ENCODE measurements at regions not wholly inside any gene's neighbourhood (a gene's known extent, or its start where the extent isn't known, plus 50 kb on each side); places are given as distances from the start of the nearest gene placed in this dataset.
"Not testable (repeated sequence)": the region's sequence is repeated elsewhere in the genome, so short reads cannot be mapped to it uniquely, and the experiment has no call there.

GRCh38 chr5:12526113-12526512, 621.9 kb upstream of the CTNND2 start:
- no peak for DNase-seq (ENCODE audit: low read depth)
- no peak overlapping the region for H3K4me3 ChIP-seq (ENCODE audit: low read depth, low read length)
- TF ChIP-seq CTCF (IDR thresholded peaks at IDR 0.05; ENCODE audit: low read depth, low read length), result no peak
- TF ChIP-seq MAX (IDR thresholded peaks at IDR 0.05; ENCODE audit: low read depth, low read length), result no peak
- TF ChIP-seq MYC (IDR thresholded peaks at IDR 0.05; ENCODE audit: low read depth, low read length), result no peak

- TF ChIP-seq MYC (IDR thresholded peaks at IDR 0.05; ENCODE audit: low read depth, low read length) (no peak), CTCF (IDR thresholded peaks at IDR 0.05; ENCODE audit: low read depth, low read length) (no peak), MAX (IDR thresholded peaks at IDR 0.05; ENCODE audit: low read depth, low read length) (no peak), POLR2A (IDR thresholded peaks at IDR 0.05; ENCODE audit: extremely low read depth, insufficient read length) (no peak)
- H3K4me3 ChIP-seq (ENCODE audit: low read depth, low read length), result no peak overlapping the region
- no peak for DNase-seq (ENCODE audit: low read depth)
These were observed 617.9 kb upstream of the CTNND2 start for GRCh38 chr5:12522116-12522515.

GRCh38 chr5:12504983-12505382, 600.7 kb upstream of the CTNND2 start:
- H3K4me3 ChIP-seq (ENCODE audit: low read depth, low read length); DNase-seq (ENCODE audit: low read depth): not testable (repeated sequence)

- DNase-seq (ENCODE audit: low read depth), result no peak
- TF ChIP-seq MAX (IDR thresholded peaks at IDR 0.05; ENCODE audit: low read depth, low read length), result no peak
- no peak for TF ChIP-seq CTCF (IDR thresholded peaks at IDR 0.05; ENCODE audit: low read depth, low read length)
- TF ChIP-seq MYC (IDR thresholded peaks at IDR 0.05; ENCODE audit: low read depth, low read length), result no peak
- TF ChIP-seq POLR2A (IDR thresholded peaks at IDR 0.05; ENCODE audit: extremely low read depth, insufficient read length), result no peak
- no peak overlapping the region for H3K4me3 ChIP-seq (ENCODE audit: low read depth, low read length)
These were observed 583.9 kb upstream of the CTNND2 start for GRCh38 chr5:12488161-12488560.

- no peak overlapping the region for H3K4me3 ChIP-seq (ENCODE audit: low read depth, low read length)
- TF ChIP-seq MYC (IDR thresholded peaks at IDR 0.05; ENCODE audit: low read depth, low read length) (no peak), CTCF (IDR thresholded peaks at IDR 0.05; ENCODE audit: low read depth, low read length) (no peak), MAX (IDR thresholded peaks at IDR 0.05; ENCODE audit: low read depth, low read length) (no peak), POLR2A (IDR thresholded peaks at IDR 0.05; ENCODE audit: extremely low read depth, insufficient read length) (no peak)
- no peak for DNase-seq (ENCODE audit: low read depth)
These were observed 576.2 kb upstream of the CTNND2 start for GRCh38 chr5:12480487-12480886.

- TF ChIP-seq CTCF (IDR thresholded peaks at IDR 0.05; ENCODE audit: low read depth, low read length) (no peak), MYC (IDR thresholded peaks at IDR 0.05; ENCODE audit: low read depth, low read length) (no peak), MAX (IDR thresholded peaks at IDR 0.05; ENCODE audit: low read depth, low read length) (no peak), POLR2A (IDR thresholded peaks at IDR 0.05; ENCODE audit: extremely low read depth, insufficient read length) (no peak)
- no peak overlapping the region for H3K4me3 ChIP-seq (ENCODE audit: low read depth, low read length)
- no peak for DNase-seq (ENCODE audit: low read depth)
These were observed 573.3 kb upstream of the CTNND2 start for GRCh38 chr5:12477554-12477953.
